A549 (cell line): ENCODE measurements at regions not wholly inside any gene's neighbourhood (a gene's known extent, or its start where the extent isn't known, plus 50 kb on each side); places are given as distances from the start of the nearest gene placed in this dataset.

ENCODE experiments used
- CBX2 ChIP-seq: fragments of 200-600 bp; sonication (generic); IDR thresholded peaks from 2 replicates; pipeline ENCODE4 v1.6.1; 2016; ENCODE audit warnings: low read depth, mild to moderate bottlenecking, borderline replicate concordance
- CEBPB ChIP-seq, 2 experiments: fragments of >200 bp in 1 of 2; sonication (Bioruptor Twin) in 1 of 2; formaldehyde crosslinking in 1 of 2; IDR thresholded peaks; 2 replicates each; pipeline ENCODE4 v1.6.1; 2012 to 2016
- EP300 ChIP-seq, 2 experiments: fragments of >200 bp; sonication (Bioruptor Twin); formaldehyde crosslinking; IDR thresholded peaks; 2 replicates in 1 of 2; 3 replicates in 1 of 2; pipeline ENCODE4 v1.6.1; 2016 to 2017
- HEYL ChIP-seq: fragments of 250-450 bp; sonication (Bioruptor Pico); IDR thresholded peaks from 2 replicates; pipeline ENCODE4 v1.8.0; 2021; ENCODE audit warnings: mild to moderate bottlenecking, moderate library complexity
- JUNB ChIP-seq: fragments of >200 bp; sonication (Bioruptor Twin); formaldehyde crosslinking; IDR thresholded peaks from 2 replicates; pipeline ENCODE4 v1.6.1; 2016
- MYC ChIP-seq: IDR thresholded peaks from 2 replicates; pipeline ENCODE4 v1.6.1; 2012; ENCODE audit warnings: mild to moderate bottlenecking, inconsistent platforms, low read length, improper control_type of control experiment, borderline replicate concordance
- NFE2L2 ChIP-seq: fragments of 150-350 bp; conservative IDR thresholded peaks from 2 replicates; pipeline ENCODE4 v1.6.1; 2014; ENCODE audit warnings: low read length
- POLR2A ChIP-seq: IDR thresholded peaks from 2 replicates; pipeline ENCODE4 v1.6.1; 2012; ENCODE audit warnings: mild to moderate bottlenecking, low read length
- POLR2AphosphoS2 ChIP-seq: conservative IDR thresholded peaks from 2 replicates; pipeline ENCODE4 v1.6.1; 2012; ENCODE audit warnings: low read length, improper control_type of control experiment, inconsistent platforms
- TF ChIP-seq, protein P1 (sequence below): IDR thresholded peaks from 2 replicates; pipeline ENCODE4 v1.6.1; 2012; ENCODE audit warnings: low read depth, borderline replicate concordance
- TF ChIP-seq, protein P2 (sequence below): fragments of >200 bp; sonication (Bioruptor Twin); formaldehyde crosslinking; IDR thresholded peaks from 3 replicates; pipeline ENCODE4 v1.5.1; 2016
- TF ChIP-seq, protein P3 (sequence below): fragments of 450-650 bp; IDR thresholded peaks from 2 replicates; pipeline ENCODE4 v1.6.1; 2014; ENCODE audit warnings: antibody characterized with exemption
- TF ChIP-seq, protein P4 (sequence below): fragments of 150-350 bp; IDR thresholded peaks from 2 replicates; pipeline ENCODE4 v1.6.1; 2014; ENCODE audit warnings: low read depth, mild to moderate bottlenecking, low read length

DNA sequence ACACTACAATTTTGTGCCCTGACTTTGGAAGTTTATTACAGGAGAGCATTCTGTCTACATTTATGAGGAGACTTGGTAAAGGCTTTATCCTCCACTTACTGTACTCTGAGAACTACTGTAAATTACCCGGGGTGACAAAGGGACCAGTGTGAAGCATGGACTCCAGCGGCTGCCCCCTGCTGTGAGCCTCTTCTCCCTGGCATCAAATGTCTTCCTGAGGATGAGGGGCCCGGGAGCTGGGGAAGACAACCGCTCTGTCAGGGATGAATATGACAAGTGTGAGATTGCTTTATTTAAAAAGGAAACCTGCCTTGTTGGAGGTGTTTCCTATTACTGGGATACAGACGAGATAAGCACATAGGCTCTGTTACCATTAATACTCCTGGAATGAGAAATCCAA is 714.8 kb downstream of the CCSER2 start:
- TF ChIP-seq, protein P1, sequence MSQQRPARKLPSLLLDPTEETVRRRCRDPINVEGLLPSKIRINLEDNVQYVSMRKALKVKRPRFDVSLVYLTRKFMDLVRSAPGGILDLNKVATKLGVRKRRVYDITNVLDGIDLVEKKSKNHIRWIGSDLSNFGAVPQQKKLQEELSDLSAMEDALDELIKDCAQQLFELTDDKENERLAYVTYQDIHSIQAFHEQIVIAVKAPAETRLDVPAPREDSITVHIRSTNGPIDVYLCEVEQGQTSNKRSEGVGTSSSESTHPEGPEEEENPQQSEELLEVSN: no peak
- TF ChIP-seq, protein P2, sequence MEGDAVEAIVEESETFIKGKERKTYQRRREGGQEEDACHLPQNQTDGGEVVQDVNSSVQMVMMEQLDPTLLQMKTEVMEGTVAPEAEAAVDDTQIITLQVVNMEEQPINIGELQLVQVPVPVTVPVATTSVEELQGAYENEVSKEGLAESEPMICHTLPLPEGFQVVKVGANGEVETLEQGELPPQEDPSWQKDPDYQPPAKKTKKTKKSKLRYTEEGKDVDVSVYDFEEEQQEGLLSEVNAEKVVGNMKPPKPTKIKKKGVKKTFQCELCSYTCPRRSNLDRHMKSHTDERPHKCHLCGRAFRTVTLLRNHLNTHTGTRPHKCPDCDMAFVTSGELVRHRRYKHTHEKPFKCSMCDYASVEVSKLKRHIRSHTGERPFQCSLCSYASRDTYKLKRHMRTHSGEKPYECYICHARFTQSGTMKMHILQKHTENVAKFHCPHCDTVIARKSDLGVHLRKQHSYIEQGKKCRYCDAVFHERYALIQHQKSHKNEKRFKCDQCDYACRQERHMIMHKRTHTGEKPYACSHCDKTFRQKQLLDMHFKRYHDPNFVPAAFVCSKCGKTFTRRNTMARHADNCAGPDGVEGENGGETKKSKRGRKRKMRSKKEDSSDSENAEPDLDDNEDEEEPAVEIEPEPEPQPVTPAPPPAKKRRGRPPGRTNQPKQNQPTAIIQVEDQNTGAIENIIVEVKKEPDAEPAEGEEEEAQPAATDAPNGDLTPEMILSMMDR: no peak
- TF ChIP-seq MYC (no peak), HEYL (CRISPR knock-in tag) (no peak), CEBPB (IDR thresholded peaks at IDR 0.05) (no peak), EP300 (IDR thresholded peaks at IDR 0.05) (no peak), NFE2L2 (no peak), POLR2A (no peak), JUNB (no peak), POLR2AphosphoS2 (no peak), CBX2 (no peak)
- TF ChIP-seq, protein P3, sequence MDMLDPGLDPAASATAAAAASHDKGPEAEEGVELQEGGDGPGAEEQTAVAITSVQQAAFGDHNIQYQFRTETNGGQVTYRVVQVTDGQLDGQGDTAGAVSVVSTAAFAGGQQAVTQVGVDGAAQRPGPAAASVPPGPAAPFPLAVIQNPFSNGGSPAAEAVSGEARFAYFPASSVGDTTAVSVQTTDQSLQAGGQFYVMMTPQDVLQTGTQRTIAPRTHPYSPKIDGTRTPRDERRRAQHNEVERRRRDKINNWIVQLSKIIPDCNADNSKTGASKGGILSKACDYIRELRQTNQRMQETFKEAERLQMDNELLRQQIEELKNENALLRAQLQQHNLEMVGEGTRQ: no peak
- TF ChIP-seq, protein P4, sequence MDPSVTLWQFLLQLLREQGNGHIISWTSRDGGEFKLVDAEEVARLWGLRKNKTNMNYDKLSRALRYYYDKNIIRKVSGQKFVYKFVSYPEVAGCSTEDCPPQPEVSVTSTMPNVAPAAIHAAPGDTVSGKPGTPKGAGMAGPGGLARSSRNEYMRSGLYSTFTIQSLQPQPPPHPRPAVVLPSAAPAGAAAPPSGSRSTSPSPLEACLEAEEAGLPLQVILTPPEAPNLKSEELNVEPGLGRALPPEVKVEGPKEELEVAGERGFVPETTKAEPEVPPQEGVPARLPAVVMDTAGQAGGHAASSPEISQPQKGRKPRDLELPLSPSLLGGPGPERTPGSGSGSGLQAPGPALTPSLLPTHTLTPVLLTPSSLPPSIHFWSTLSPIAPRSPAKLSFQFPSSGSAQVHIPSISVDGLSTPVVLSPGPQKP: no peak
